Epithelial cell of proximal tubule (primary cell): ENCODE measurements at regions not wholly inside any gene's neighbourhood (a gene's known extent, or its start where the extent isn't known, plus 50 kb on each side); places are given as distances from the start of the nearest gene placed in this dataset.
"Not testable (repeated sequence)": the region's sequence is repeated elsewhere in the genome, so short reads cannot be mapped to it uniquely, and the experiment has no call there.

Experiments used
- DNase-seq: peaks from one replicate; pipeline ENCODE4 v3.0.0-alpha.2; 2011; ENCODE audit warnings: low read depth
- H3K4me3 ChIP-seq: 2 replicates; pipeline ENCODE4 v1.5.1; 2011; ENCODE audit warnings: low read depth, mild to moderate bottlenecking, low read length
- TF ChIP-seq, protein P1 (sequence below): conservative IDR thresholded peaks from 2 replicates; pipeline ENCODE4 v1.5.1; 2012; ENCODE audit warnings: low read depth, mild to moderate bottlenecking, low read length

DNA sequence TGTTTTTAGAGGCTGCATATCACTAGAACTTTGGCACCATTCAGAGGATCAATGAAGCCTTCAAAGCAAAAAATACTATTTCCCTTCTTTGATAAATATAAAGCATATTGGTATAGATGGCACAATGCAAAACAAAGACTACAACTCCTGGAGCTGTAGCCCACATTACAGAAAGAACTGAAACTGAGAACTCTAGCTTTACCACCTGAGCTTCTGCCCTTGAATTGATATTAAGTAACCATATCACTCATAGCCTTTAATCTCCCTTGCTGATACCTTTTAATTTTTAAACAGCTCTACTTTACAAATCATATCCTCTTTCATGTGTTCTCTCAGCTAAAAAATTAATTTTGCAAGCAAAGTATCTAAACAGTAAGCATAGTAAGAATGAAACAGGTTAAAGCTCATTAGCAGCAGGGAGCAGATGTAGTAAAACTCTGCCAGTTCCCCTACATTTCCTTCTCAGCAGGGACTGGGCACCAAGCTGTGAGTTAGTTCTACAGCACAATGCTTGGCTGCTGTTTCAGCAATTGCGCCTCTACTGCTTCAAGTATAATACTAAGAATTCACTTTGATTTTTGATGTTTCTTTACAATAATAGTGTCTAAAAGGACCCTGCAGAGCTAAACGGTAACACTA, 97.9 kb upstream of the NANOGP8 start:
- TF ChIP-seq, protein P1, sequence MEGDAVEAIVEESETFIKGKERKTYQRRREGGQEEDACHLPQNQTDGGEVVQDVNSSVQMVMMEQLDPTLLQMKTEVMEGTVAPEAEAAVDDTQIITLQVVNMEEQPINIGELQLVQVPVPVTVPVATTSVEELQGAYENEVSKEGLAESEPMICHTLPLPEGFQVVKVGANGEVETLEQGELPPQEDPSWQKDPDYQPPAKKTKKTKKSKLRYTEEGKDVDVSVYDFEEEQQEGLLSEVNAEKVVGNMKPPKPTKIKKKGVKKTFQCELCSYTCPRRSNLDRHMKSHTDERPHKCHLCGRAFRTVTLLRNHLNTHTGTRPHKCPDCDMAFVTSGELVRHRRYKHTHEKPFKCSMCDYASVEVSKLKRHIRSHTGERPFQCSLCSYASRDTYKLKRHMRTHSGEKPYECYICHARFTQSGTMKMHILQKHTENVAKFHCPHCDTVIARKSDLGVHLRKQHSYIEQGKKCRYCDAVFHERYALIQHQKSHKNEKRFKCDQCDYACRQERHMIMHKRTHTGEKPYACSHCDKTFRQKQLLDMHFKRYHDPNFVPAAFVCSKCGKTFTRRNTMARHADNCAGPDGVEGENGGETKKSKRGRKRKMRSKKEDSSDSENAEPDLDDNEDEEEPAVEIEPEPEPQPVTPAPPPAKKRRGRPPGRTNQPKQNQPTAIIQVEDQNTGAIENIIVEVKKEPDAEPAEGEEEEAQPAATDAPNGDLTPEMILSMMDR: no peak
- DNase-seq: no peak
- H3K4me3 ChIP-seq: no peak overlapping the region

- TF ChIP-seq, protein P1: no peak
- DNase-seq: no peak
Measured at GRCh38 chr15:35181538-35181937, 96.4 kb upstream of the NANOGP8 start.

DNA sequence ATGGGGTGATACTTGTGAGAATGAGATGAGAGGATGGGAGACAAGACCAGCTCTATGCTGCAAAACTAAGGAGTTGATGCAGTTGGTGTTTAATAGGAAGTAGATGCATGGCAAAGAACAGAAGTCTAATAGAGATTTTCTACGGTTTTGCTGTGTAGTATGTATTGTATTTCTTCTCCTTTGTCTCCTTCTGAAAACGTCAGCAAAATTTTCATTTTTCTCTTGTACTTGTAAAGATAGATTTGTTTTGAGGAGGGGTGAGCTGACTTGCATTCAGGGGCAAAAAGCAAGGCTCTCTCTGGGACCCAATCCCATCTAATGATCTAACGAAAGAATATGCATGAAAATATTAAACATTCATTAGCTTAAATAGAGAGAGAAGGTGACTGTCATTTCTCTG, 94.6 kb upstream of the NANOGP8 start:
- H3K4me3 ChIP-seq: no peak overlapping the region

More at GRCh38 chr15:35181538-35181937, 96.4 kb upstream of the NANOGP8 start:
- H3K4me3 ChIP-seq: no peak overlapping the region

DNA sequence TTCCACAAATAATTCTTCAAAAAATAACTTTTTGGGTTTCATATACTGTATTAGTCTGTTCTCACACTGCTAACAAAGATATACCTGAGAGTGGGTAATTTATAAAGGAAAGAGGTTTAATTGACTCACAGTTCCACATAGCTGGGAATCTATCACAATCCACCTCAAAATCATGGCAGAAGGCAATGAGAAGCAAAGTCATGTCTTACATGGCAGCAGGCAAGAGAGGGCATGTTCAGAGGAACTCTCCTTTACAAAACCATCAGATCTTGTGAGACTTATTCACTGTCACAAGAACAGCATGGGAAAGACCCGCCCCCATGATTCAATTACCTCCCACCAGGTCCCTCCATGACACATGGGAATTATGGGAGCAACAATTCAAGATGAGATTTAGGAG, 93.1 kb upstream of the NANOGP8 start:
- not testable (repeated sequence) for H3K4me3 ChIP-seq, DNase-seq

More for the DNA sequence above, 94.6 kb upstream of the NANOGP8 start:
- TF ChIP-seq, protein P1: no peak
- no peak for DNase-seq

- H3K4me3 ChIP-seq: no peak overlapping the region
- TF ChIP-seq, protein P1: no peak
- no peak for DNase-seq
Measured at GRCh38 chr15:35174948-35175347, 89.9 kb upstream of the NANOGP8 start.

GRCh38 chr15:35173444-35174118, 88.5 kb upstream of the NANOGP8 start:
- TF ChIP-seq, protein P1: no peak
- H3K4me3 ChIP-seq: no peak overlapping the region
- no peak for DNase-seq

- H3K4me3 ChIP-seq: no peak overlapping the region
- TF ChIP-seq, protein P1: no peak
- DNase-seq: no peak
Measured at GRCh38 chr15:35170207-35170606, 85.1 kb upstream of the NANOGP8 start.
